HEK293 (cell line): ENCODE measurements at regions not wholly inside any gene's neighbourhood (a gene's known extent, or its start where the extent isn't known, plus 50 kb on each side); places are given as distances from the start of the nearest gene placed in this dataset.
A peak's percentile ranks its signal among the peaks of the same experiment; 100 is the strongest.

ENCODE experiments used
- CTCF ChIA-PET: fragments of 350-600 bp; formaldehyde crosslinking; extraction: SDS; loops from one replicate; lab custom pipeline; 2021; ENCODE audit warnings: antibody characterized with exemption; lab: Yijun Ruan, JAX
- POLR2A ChIA-PET: fragments of 300-600 bp; formaldehyde crosslinking; extraction: SDS; loops from one replicate; lab custom pipeline; 2020; ENCODE audit warnings: antibody characterized with exemption, inconsistent platforms; lab: Yijun Ruan, JAX
- H3K27ac ChIP-seq: fragments of 200-500 bp; sonication (Bioruptor generic); 2 replicates; pipeline ENCODE4 v1.5.1; 2014; ENCODE audit warnings: low read depth, low read length, control low read depth, inconsistent platforms; ENCODE audit errors: extremely low read depth
- H3K36me3 ChIP-seq, 2 experiments: fragments of 200-500 bp in 1 of 2; sonication (Bioruptor generic) in 1 of 2; 1 replicate in 1 of 2; 2 replicates in 1 of 2; pipeline ENCODE4 v1.5.1; 2014 to 2017; ENCODE audit warnings: inconsistent platforms in 2 of 2, low read length in 2 of 2; ENCODE audit not compliant: control insufficient read depth in 2 of 2, insufficient read depth in 1 of 2
- H3K4me1 ChIP-seq: fragments of 200-500 bp; sonication (Bioruptor generic); 2 replicates; pipeline ENCODE4 v1.5.1; 2014; ENCODE audit warnings: mild to moderate bottlenecking, low read length, inconsistent platforms; ENCODE audit not compliant: control insufficient read depth, insufficient read depth
- H3K4me3 ChIP-seq: 2 replicates; pipeline ENCODE4 v1.5.1; 2011; ENCODE audit warnings: low read depth, mild to moderate bottlenecking, control low read depth, low read length, moderate library complexity
- H3K9me3 ChIP-seq: fragments of 200-500 bp; sonication (Bioruptor generic); 2 replicates; pipeline ENCODE4 v1.5.1; 2014; ENCODE audit warnings: low read depth, low read length, inconsistent platforms; ENCODE audit not compliant: control insufficient read depth, insufficient read depth
- MEIS1 ChIP-seq: sonication (generic); formaldehyde crosslinking; IDR thresholded peaks from 2 replicates; pipeline ENCODE4 v1.8.1; 2022; ENCODE audit warnings: missing genetic modification reagents, mild to moderate bottlenecking, borderline replicate concordance
- MZF1 ChIP-seq: fragments of 450-650 bp; formaldehyde crosslinking; IDR thresholded peaks from 2 replicates; pipeline ENCODE4 v1.5.1; 2017; ENCODE audit warnings: missing biosample characterization, missing genetic modification characterization, borderline replicate concordance
- PBX3 ChIP-seq: sonication (generic); formaldehyde crosslinking; IDR thresholded peaks from 2 replicates; pipeline ENCODE4 v1.8.1; 2022; ENCODE audit warnings: mild to moderate bottlenecking, moderate library complexity, missing genetic modification reagents
- PRDM6 ChIP-seq: fragments of 450-650 bp; formaldehyde crosslinking; IDR thresholded peaks from 2 replicates; pipeline ENCODE4 v1.5.1; 2017; ENCODE audit warnings: missing biosample characterization, missing genetic modification characterization
- RBAK ChIP-seq: fragments of 450-650 bp; formaldehyde crosslinking; IDR thresholded peaks from 2 replicates; pipeline ENCODE4 v1.5.1; 2016; ENCODE audit warnings: missing biosample characterization, missing genetic modification characterization
- SP2 ChIP-seq: fragments of 450-650 bp; formaldehyde crosslinking; IDR thresholded peaks from 2 replicates; pipeline ENCODE4 v1.5.1; 2016; ENCODE audit warnings: missing biosample characterization, missing genetic modification characterization
- ZBTB10 ChIP-seq: fragments of 450-650 bp; formaldehyde crosslinking; IDR thresholded peaks from 2 replicates; pipeline ENCODE4 v1.5.1; 2016; ENCODE audit warnings: missing biosample characterization, missing genetic modification characterization
- ZFHX2 ChIP-seq: fragments of 450-650 bp; formaldehyde crosslinking; conservative IDR thresholded peaks from 2 replicates; pipeline ENCODE4 v1.5.1; 2016; ENCODE audit warnings: missing biosample characterization, missing genetic modification characterization
- ZFP37 ChIP-seq: fragments of 450-650 bp; formaldehyde crosslinking; IDR thresholded peaks from 2 replicates; pipeline ENCODE4 v1.5.1; 2016; ENCODE audit warnings: missing biosample characterization, missing genetic modification characterization
- ZFP41 ChIP-seq: fragments of 450-650 bp; formaldehyde crosslinking; IDR thresholded peaks from 2 replicates; pipeline ENCODE4 v1.5.1; 2016; ENCODE audit warnings: missing biosample characterization, missing genetic modification characterization, borderline replicate concordance
- ZNF211 ChIP-seq: fragments of 450-650 bp; formaldehyde crosslinking; IDR thresholded peaks from 2 replicates; pipeline ENCODE4 v1.5.1; 2016; ENCODE audit warnings: low read depth, missing biosample characterization, missing genetic modification characterization
- ZNF23 ChIP-seq: fragments of 450-650 bp; formaldehyde crosslinking; IDR thresholded peaks from 2 replicates; pipeline ENCODE4 v1.5.1; 2016; ENCODE audit warnings: missing biosample characterization, missing genetic modification characterization, borderline replicate concordance
- ZNF335 ChIP-seq: fragments of 450-650 bp; formaldehyde crosslinking; conservative IDR thresholded peaks from 2 replicates; pipeline ENCODE4 v1.5.1; 2016; ENCODE audit warnings: missing biosample characterization, missing genetic modification characterization
- ZNF426 ChIP-seq: fragments of 450-650 bp; formaldehyde crosslinking; IDR thresholded peaks from 2 replicates; pipeline ENCODE4 v1.5.1; 2017; ENCODE audit warnings: missing biosample characterization, missing genetic modification characterization, mild to moderate bottlenecking, inconsistent platforms, moderate library complexity
- ZNF501 ChIP-seq: fragments of 450-650 bp; formaldehyde crosslinking; IDR thresholded peaks from 2 replicates; pipeline ENCODE4 v1.5.1; 2016; ENCODE audit warnings: missing biosample characterization, missing genetic modification characterization
- ZNF600 ChIP-seq: fragments of 450-650 bp; formaldehyde crosslinking; IDR thresholded peaks from 2 replicates; pipeline ENCODE4 v1.5.1; 2016; ENCODE audit warnings: missing biosample characterization, missing genetic modification characterization
- ZNF660 ChIP-seq: fragments of 450-650 bp; IDR thresholded peaks from 2 replicates; pipeline ENCODE4 v1.5.1; 2018; ENCODE audit warnings: missing biosample characterization, mild to moderate bottlenecking, missing genetic modification characterization
- ZNF747 ChIP-seq: fragments of 450-650 bp; formaldehyde crosslinking; IDR thresholded peaks from 2 replicates; pipeline ENCODE4 v1.5.1; 2016; ENCODE audit warnings: missing biosample characterization, missing genetic modification characterization
- ZNF837 ChIP-seq: fragments of 450-650 bp; formaldehyde crosslinking; IDR thresholded peaks from 2 replicates; pipeline ENCODE4 v1.5.1; 2016; ENCODE audit warnings: missing biosample characterization, missing genetic modification characterization
- ZNF843 ChIP-seq: fragments of 450-650 bp; formaldehyde crosslinking; IDR thresholded peaks from 2 replicates; pipeline ENCODE4 v1.5.1; 2016; ENCODE audit warnings: missing biosample characterization, missing genetic modification characterization

- Histone ChIP-seq H3K4me3 (no peak overlapping the region), H3K36me3 (no peaks in the 10 kb centered on the region), H3K27ac (no peak overlapping the region), H3K9me3 (no peaks in the 10 kb centered on the region), H3K4me1 (no peaks in the 10 kb centered on the region)
- 0 out of 2 replicates have a peak, but pooled peaks have one; percentile 13 for TF ChIP-seq ZFHX2
- no peak for TF ChIP-seq PRDM6 (tag by site-specific recombination)
- ChIA-PET POLR2A (no interaction called here), CTCF (interaction anchor here (1.5 to 1.7 kb wide), 2 partner anchors 12 to 155 kb away, joined by 5 read pairs; no protein-coding TSS in a partner anchor)
Observed at GRCh38 chr13:24065176-24065575, 95.3 kb upstream of the SPATA13 start.

GRCh38 chr13:24066405-24067295 is 93.9 kb upstream of the SPATA13 start:
- Histone ChIP-seq H3K4me3 (no peak overlapping the region), H3K36me3 (no peaks in the 10 kb centered on the region), H3K27ac (no peak overlapping the region), H3K9me3 (no peaks in the 10 kb centered on the region), H3K4me1 (no peaks in the 10 kb centered on the region)
- TF ChIP-seq ZNF600 (tag by site-specific recombination) (no peak), ZFP41 (tag by site-specific recombination) (no peak), ZNF747 (tag by site-specific recombination) (no peak)
- POLR2A ChIA-PET = interaction anchor here (1.6 kb wide), 1 partner anchor 94 kb away, joined by 4 read pairs; the partner anchor contains the start of gene SPATA13
- CTCF ChIA-PET = interaction anchor here (1.7 kb wide), 1 partner anchor 14 kb away, joined by 5 read pairs; no protein-coding TSS in a partner anchor

- ChIA-PET CTCF (no interaction called here), POLR2A (interaction anchor here (1.6 kb wide), 1 partner anchor 92 kb away, joined by 4 read pairs; the partner anchor contains the start of gene SPATA13)
- no peak overlapping the region for H3K27ac ChIP-seq
- H3K9me3 ChIP-seq = no peaks in the 10 kb centered on the region
- H3K36me3 ChIP-seq = no peaks in the 10 kb centered on the region
- H3K4me1 ChIP-seq = no peaks in the 10 kb centered on the region
- TF ChIP-seq ZNF501 (no peak), ZNF660 (tag by site-specific recombination) (no peak), MEIS1 (no peak), ZNF426 (tag by site-specific recombination) (no peak), ZNF837 (no peak), ZFP37 (tag by site-specific recombination) (no peak), RBAK (tag by site-specific recombination) (no peak), ZNF843 (tag by site-specific recombination) (no peak), ZNF211 (no peak), ZNF23 (tag by site-specific recombination) (no peak), ZBTB10 (tag by site-specific recombination) (no peak), SP2 (tag by site-specific recombination) (no peak), PBX3 (CRISPR knock-in tag) (no peak), ZNF335 (tag by site-specific recombination) (no peak), MZF1 (no peak)
- H3K4me3 ChIP-seq = no peak overlapping the region
Observed at GRCh38 chr13:24068472-24068871, 92.0 kb upstream of the SPATA13 start.
